Activated naive CD8-positive, alpha-beta T cell treated with anti-CD3 and anti-CD28 coated beads, Interleukin-2, amount 10 ng/mL, durations not matched to agents 7 days and 5 days (primary cell): ENCODE measurements at regions not wholly inside any gene's neighbourhood (a gene's known extent, or its start where the extent isn't known, plus 50 kb on each side); places are given as distances from the start of the nearest gene placed in this dataset.

ENCODE experiments used
- ATAC-seq: fragments of 150-1000 bp; cut with Tn5 transposase; one replicate; pipeline ENCODE4 v1.10.0; 2021; ENCODE audit warnings: low read depth, moderate library complexity
- POLR2A ChIA-PET: fragments of 350-600 bp; sonication (Branson Sonifier 250); formaldehyde crosslinking; loops from one replicate; lab custom pipeline; 2021; ENCODE audit warnings: antibody characterized with exemption; lab: Charles Lee
- DNase-seq: peaks from one replicate; pipeline ENCODE4 v3.0.0; 2021
- H3K27ac Mint-ChIP-seq: one replicate; pipeline ENCODE4 v1.8.0; 2022; ENCODE audit warnings: mild to moderate bottlenecking, mixed read lengths
- H3K27me3 Mint-ChIP-seq: one replicate; pipeline ENCODE4 v1.8.0; 2022; ENCODE audit warnings: mild to moderate bottlenecking, moderate library complexity, mixed read lengths
- H3K36me3 Mint-ChIP-seq: one replicate; pipeline ENCODE4 v1.8.0; 2021; ENCODE audit warnings: mild to moderate bottlenecking, mixed read lengths
- H3K4me1 Mint-ChIP-seq: one replicate; pipeline ENCODE4 v1.8.0; 2021; ENCODE audit warnings: mixed read lengths
- H3K4me3 Mint-ChIP-seq: one replicate; pipeline ENCODE4 v1.8.0; 2022; ENCODE audit warnings: mild to moderate bottlenecking, moderate library complexity, mixed read lengths
- H3K9me3 Mint-ChIP-seq: one replicate; pipeline ENCODE4 v1.8.0; 2021; ENCODE audit warnings: mixed read lengths

DNA sequence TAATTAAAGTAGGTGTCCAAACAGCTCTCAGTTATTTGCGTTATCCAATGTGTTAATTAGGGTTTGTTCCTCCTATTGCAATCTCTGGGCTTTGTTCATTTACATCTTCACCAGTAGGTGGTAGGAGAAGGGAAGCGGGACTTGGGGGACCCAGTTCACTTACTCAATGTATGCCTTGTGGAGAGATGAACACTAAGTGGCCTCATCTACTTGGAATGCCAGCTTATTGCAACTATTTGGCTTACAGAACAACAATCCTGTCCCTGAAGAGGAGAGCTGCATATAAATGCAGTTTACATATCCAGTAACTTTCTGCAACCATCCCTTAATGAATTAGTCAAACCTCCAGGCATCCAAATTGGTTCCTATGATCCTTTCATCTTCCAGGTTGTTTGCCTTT, 417.1 kb upstream of the CCDC196 start:
- Mint-ChIP-seq H3K27ac (no peak overlapping the region), H3K9me3 (no peaks in the 10 kb centered on the region), H3K4me1 (peaks cover 12% of the 10 kb centered on the region), H3K36me3 (no peaks in the 10 kb centered on the region), H3K4me3 (no peak overlapping the region), H3K27me3 (peaks cover 5% of the 10 kb centered on the region)
- POLR2A ChIA-PET, result no interaction called here
- ATAC-seq (no peak), DNase-seq (no peak)

DNA sequence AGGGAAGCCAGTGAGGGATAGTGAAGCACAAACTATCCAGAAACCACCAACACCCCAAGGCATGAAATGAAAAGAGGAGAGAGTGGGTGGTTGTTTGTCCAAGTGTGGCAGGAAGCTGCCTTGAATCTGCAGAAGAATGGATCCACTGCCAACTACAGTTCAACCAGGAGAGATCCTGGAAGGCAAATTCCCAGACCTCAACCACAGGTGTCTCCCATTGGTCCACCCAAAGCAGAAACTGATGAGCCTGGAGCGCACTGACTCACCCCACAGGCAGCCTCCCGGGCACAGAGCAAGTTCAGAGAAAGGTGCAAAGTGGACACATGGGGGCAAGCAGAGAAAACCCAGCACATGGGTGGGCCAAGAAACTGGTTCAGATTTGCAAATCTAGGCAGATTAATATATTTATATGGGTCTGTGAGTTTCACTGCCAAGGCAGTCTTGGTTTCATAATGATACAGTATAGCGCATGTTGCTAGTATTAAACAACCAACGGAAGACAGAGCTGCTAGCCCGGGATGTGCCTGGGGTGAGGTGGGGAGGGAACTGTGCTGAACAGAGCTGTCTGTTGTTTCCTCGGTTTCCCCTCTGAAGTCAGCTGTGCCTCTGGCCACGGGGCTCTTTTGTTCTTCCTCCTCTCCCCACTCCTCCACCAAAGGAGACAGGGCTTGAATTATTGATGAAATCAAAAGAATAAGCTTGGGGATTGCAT, 416.2 kb upstream of the CCDC196 start:
- Mint-ChIP-seq H3K4me1 (peaks cover 12% of the 10 kb centered on the region), H3K27me3 (peaks cover 5% of the 10 kb centered on the region), H3K27ac (no peak overlapping the region), H3K4me3 (no peak overlapping the region), H3K36me3 (no peaks in the 10 kb centered on the region), H3K9me3 (no peaks in the 10 kb centered on the region)
- POLR2A ChIA-PET, result no interaction called here
- ATAC-seq (no peak), DNase-seq (no peak)

DNA sequence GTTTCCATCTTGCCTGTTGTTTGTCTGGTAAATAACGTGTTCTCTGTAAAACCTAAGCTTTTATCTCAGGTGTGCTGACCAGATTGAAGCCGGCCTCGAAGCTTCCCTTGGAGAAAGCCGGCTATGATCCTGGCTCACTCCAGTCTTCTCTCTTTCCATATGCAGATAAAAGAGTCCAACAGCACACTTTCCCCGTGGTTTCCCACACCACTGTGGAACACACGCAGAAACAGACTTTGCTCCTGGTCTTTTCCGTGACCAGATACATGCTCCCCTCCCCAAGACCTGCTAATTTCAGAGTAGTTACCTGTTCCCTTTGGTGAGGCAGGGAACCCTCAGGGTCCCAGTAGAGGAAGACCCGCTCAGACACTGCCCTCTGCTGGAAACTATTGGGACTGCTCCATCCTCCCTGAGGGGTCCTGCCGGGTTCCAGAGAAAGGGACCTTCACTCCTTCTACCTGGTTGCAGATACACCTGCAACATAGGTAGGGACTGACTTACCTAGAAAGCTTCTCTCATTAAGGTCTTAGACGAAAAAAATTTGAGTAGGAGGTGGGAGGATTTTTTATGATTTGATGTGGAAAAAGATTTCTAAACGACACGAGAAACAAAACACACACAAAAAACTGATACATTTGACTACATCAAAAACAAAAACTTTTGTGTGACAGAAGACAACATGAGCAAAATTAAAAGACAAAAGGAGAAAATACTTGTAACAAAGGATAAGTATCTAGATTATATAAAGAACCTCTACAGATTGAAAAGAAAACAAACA, 415.4 kb upstream of the CCDC196 start:
- H3K27me3 Mint-ChIP-seq, result peaks cover 5% of the 10 kb centered on the region
- H3K9me3 Mint-ChIP-seq, result no peaks in the 10 kb centered on the region
- POLR2A ChIA-PET, result no interaction called here

DNA sequence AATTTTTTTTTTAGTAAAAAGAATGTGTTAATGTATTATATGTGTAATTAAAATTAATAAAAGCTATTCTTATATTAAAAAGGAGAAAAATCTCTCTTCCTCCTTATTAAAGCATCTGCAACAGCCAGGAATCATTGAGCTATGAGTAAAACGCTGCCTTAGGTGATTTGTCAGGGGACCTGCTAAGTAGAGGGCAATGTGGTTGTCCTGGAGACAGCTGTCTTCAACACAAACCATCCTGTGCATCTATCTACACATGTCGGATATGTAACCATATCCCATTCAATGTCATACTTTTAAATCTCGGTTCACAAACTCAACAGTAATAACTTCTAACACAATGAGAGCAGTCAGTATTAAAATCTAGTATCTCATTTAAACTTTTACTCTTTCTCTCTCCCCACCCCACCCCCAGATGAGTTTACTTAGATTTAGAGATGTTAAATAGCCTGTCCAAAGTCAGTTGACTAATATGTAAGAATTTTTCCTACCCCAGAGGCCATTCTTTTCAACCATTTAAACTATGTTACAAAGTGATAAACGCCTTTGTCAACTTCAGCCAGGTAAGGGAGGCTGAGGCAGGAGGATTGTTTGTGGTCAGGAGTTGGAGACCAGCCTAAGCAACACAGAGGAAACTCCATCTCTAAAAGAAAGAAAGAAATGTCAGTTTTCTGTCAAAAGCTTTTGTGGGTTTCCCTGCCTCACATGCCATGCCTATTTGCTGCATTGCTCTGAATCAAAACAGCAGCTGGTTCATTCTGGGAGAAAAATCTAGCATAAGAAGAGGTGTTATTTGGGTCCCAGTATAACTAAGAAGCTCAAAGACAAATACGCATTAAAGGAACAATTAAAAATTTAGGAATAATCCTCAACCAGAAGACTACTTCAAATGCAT, 413.7 kb upstream of the CCDC196 start:
- Mint-ChIP-seq H3K4me1 (peaks cover 12% of the 10 kb centered on the region), H3K4me3 (no peak overlapping the region), H3K9me3 (no peaks in the 10 kb centered on the region), H3K36me3 (no peaks in the 10 kb centered on the region), H3K27ac (no peak overlapping the region), H3K27me3 (peaks cover 5% of the 10 kb centered on the region)
- POLR2A ChIA-PET, result no interaction called here
- no peak for ATAC-seq
- no peak for DNase-seq

More for the DNA sequence above, 415.4 kb upstream of the CCDC196 start:
- ATAC-seq (peak; percentile 83), DNase-seq (peak; percentile 76)
- Mint-ChIP-seq H3K4me1 (peaks cover 12% of the 10 kb centered on the region), H3K36me3 (no peaks in the 10 kb centered on the region), H3K27ac (peak overlapping the region; percentile 36), H3K4me3 (no peak overlapping the region)

DNA sequence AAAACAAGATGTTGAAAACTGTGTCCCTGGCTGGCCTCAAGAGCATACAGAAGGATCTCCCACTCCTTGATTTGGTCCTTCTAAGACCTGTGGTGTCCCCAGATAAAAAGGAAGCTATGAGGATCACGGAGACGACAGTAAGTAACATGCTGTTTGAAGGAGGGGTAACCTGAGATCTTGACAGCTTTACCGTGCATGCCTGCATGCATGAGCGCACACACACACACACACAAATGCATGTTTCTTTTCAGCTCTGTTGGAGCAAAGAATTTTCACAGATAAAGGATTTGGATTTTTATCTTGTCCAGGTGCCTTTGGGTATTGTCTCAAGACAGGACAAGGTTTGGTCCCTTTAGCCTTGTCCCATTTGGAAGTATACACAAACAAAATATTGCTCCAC, 411.6 kb upstream of the CCDC196 start:
- Mint-ChIP-seq H3K27ac (no peak overlapping the region), H3K36me3 (no peaks in the 10 kb centered on the region), H3K4me1 (peaks cover 9% of the 10 kb centered on the region), H3K4me3 (no peak overlapping the region), H3K9me3 (no peaks in the 10 kb centered on the region), H3K27me3 (peaks cover 9% of the 10 kb centered on the region)
- DNase-seq (no peak), ATAC-seq (no peak)
- POLR2A ChIA-PET, result no interaction called here

DNA sequence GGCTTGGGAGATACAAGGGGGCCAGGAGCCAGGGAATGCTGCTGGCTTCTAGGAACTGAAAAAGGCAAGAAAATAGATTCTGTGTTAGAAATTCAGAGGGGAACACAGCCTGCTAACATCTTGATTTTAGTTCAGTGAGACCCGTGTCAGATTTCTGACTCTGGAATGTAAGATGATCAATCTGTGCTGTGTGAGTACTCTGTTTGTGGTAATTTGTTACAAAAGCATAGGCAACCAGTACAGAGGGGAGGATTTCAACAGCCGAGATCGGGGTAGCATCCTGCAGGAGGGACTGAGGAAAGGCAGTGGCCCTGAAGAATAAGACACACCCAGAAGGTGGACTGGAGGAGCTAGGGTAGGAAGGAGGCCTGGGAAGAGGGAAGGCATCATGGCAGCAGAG, 410.0 kb upstream of the CCDC196 start:
- Mint-ChIP-seq H3K36me3 (no peaks in the 10 kb centered on the region), H3K4me3 (no peak overlapping the region), H3K4me1 (no peaks in the 10 kb centered on the region), H3K27me3 (peaks cover 5% of the 10 kb centered on the region), H3K27ac (no peak overlapping the region), H3K9me3 (no peaks in the 10 kb centered on the region)
- DNase-seq, result no peak
- POLR2A ChIA-PET, result no interaction called here
- no peak for ATAC-seq

DNA sequence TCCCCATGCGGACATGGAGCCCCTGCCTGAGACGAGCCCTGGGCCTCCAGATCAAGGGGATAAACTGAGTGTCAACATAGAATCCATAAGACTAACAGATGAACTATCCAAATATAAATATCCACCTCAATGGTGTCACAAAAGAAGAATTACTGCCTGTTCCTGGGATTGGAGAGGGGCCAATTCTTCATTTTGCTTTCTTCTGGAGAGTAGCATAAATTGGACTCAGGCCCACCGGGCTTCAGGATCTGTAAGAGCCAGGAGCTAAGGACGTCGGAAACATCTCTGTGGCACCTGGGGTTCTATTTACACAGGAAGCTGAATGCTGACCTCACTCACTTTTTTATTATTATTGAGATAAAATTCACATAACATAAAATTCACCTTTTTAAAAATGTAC, 408.2 kb upstream of the CCDC196 start:
- H3K9me3 Mint-ChIP-seq, result no peaks in the 10 kb centered on the region
- no peak overlapping the region for H3K27ac Mint-ChIP-seq
- ATAC-seq (no peak), DNase-seq (no peak)
- H3K36me3 Mint-ChIP-seq, result no peaks in the 10 kb centered on the region
- no peak overlapping the region for H3K4me3 Mint-ChIP-seq
- peaks cover 3% of the 10 kb centered on the region for H3K27me3 Mint-ChIP-seq
- no peaks in the 10 kb centered on the region for H3K4me1 Mint-ChIP-seq
- POLR2A ChIA-PET, result no interaction called here

DNA sequence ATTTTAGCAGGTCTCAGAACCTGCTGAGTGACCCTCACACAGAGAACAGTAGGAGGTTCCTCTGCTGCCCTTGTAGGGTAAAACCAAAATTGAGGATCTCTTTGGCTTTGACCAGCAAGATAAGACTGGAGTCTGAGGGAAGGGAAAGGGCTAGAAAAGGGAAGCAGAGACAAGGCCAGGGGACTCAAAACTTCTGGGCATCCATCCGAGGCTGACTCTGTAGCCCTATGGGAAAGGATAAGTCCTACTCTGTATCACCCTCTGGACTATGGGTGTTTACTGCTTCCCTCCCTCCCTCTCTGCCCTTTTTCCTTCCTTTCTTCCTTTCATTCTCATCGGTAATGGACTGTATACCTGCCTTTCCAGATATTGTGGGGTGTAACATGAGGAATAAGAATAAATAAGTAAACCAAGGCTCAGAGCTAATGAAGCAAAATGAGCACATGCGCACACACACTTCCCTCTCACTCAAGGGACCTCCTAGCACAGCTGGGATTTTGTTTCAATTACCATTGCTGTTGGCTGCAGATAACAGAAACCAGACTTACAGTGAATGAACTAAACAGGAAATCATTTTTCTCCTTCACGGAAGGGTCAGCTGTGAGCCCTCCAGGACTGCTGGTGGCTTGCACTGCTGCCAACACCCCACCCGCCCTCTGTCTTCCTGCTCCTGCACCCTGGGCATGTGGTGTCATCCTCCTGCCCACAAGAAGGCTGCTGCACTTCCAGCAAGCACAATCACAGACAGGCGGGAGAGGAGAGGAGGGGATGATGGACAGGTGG, 404.4 kb upstream of the CCDC196 start:
- Mint-ChIP-seq H3K27ac (no peak overlapping the region), H3K9me3 (no peaks in the 10 kb centered on the region), H3K27me3 (peaks cover 10% of the 10 kb centered on the region), H3K36me3 (no peaks in the 10 kb centered on the region), H3K4me3 (no peak overlapping the region), H3K4me1 (no peaks in the 10 kb centered on the region)
- DNase-seq (no peak), ATAC-seq (no peak)
- POLR2A ChIA-PET, result no interaction called here

DNA sequence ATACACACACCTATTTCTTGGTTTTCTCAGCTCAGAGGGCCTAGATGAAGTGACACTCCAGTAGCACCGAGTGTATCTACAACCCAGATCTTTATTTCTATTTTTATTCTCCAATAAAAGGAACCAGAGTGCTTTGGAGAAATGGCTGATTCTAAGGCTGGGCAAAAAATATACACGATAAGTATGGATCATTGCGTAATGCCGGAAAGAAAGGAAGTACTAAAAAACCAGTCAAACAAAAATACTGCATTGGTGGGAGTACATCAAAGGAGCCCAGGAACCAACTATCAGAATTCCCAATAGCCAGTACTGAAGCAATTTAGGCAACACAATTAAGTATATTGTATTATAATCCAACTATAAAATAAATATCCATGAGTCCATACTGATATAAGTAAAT, 400.9 kb upstream of the CCDC196 start:
- no peak overlapping the region for H3K4me3 Mint-ChIP-seq
- POLR2A ChIA-PET, result no interaction called here
- H3K27ac Mint-ChIP-seq, result no peak overlapping the region
- H3K4me1 Mint-ChIP-seq, result no peaks in the 10 kb centered on the region
- peaks cover 6% of the 10 kb centered on the region for H3K27me3 Mint-ChIP-seq
- no peaks in the 10 kb centered on the region for H3K36me3 Mint-ChIP-seq
- no peaks in the 10 kb centered on the region for H3K9me3 Mint-ChIP-seq
- DNase-seq, result no peak
- ATAC-seq, result no peak

DNA sequence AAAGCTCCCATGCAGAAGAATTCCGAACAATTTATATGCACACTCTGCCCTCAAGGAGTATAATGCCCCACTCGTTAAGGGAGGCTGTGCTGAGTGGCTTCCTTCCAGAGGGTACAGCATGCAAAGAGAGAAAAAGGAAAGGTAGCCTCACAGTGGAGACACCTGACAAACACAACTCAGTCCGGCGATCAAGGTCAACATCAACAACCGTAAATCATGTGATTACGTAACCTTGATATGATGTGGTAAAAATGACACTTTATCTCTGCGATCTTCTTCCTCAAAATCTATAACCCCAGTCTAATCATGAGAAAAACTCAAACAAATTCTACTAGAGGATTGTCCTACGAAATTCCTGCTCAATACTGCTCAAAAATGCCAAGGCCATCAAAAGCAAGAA, 400.5 kb upstream of the CCDC196 start:
- Mint-ChIP-seq H3K4me3 (no peak overlapping the region), H3K9me3 (no peaks in the 10 kb centered on the region), H3K27ac (no peak overlapping the region), H3K36me3 (no peaks in the 10 kb centered on the region), H3K4me1 (no peaks in the 10 kb centered on the region), H3K27me3 (peaks cover 8% of the 10 kb centered on the region)
- no peak for DNase-seq
- no peak for ATAC-seq
- POLR2A ChIA-PET, result no interaction called here

DNA sequence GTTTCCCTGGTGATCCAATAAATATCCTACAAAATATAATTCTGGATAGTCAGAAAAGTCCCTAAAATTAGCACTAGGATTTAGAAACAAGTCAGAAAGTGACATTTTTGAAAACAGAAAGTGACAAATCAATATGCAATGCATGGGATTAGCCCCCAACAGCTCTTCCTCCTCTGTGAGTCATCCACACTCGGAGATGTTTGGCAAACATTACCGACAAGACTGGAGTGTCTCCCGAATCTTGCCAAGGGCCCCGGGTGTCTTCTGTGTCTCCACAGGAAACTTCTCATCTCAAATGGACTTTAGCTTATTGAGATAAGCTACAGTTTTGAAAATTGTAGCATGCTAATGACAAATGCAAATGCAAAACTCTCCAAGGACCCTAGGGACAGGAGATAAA, 398.9 kb upstream of the CCDC196 start:
- no peaks in the 10 kb centered on the region for H3K4me1 Mint-ChIP-seq
- no peaks in the 10 kb centered on the region for H3K9me3 Mint-ChIP-seq
- H3K27ac Mint-ChIP-seq, result no peak overlapping the region
- no peaks in the 10 kb centered on the region for H3K36me3 Mint-ChIP-seq
- H3K4me3 Mint-ChIP-seq, result no peak overlapping the region
- POLR2A ChIA-PET, result interaction anchor here (0.6 kb wide), 1 partner anchor 1197 kb away, joined by 3 read pairs; no protein-coding TSS in a partner anchor
- DNase-seq (no peak), ATAC-seq (no peak)
- H3K27me3 Mint-ChIP-seq, result peaks cover 12% of the 10 kb centered on the region

DNA sequence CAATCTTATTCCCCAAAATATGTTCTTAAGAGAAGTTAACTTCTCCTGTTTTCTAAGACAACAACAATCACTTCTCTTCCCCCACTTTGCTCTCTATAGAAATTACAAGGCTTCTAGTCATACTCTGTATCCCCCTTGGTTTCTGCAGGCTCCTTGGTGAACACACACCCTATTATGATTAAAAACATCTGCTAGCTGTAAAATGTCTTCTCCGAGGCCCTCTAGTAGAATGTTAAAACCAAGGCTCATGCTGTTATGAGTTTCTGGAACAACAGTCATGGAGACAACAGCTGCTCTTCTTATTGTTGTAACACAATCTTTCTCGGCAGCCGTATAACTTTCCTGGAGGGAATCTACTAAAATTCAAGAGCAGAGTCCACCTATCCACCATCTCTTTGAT, 397.5 kb upstream of the CCDC196 start:
- POLR2A ChIA-PET, result no interaction called here
- Mint-ChIP-seq H3K4me3 (no peak overlapping the region), H3K9me3 (no peaks in the 10 kb centered on the region), H3K27ac (no peak overlapping the region), H3K4me1 (no peaks in the 10 kb centered on the region), H3K36me3 (no peaks in the 10 kb centered on the region), H3K27me3 (peaks cover 13% of the 10 kb centered on the region)
- DNase-seq (no peak), ATAC-seq (no peak)

DNA sequence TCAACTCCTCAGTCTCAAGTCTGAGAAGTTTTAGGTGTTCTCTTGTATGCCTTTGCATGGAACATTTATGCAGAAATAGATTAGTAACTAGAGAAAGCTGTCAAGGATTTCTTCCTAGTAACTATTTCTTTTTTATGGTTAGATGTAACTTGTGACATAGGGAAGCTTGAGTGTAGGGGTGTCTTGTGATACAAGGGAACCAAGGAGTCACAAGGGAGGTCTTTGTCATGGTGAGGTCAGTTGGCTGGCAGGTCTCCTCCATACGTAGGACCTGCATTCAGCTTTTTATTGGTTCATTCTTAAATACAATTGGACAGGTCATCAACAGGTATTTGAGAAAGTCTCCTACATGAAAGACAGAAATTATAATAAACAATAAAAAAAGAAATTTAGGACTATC, 394.0 kb upstream of the CCDC196 start:
- H3K27ac Mint-ChIP-seq, result no peak overlapping the region

More for the DNA sequence above, 394.0 kb upstream of the CCDC196 start:
- POLR2A ChIA-PET, result no interaction called here
- ATAC-seq (no peak), DNase-seq (no peak)
- Mint-ChIP-seq H3K27me3 (peaks cover 10% of the 10 kb centered on the region), H3K4me1 (peaks cover 1% of the 10 kb centered on the region), H3K9me3 (no peaks in the 10 kb centered on the region), H3K36me3 (no peaks in the 10 kb centered on the region), H3K4me3 (no peak overlapping the region)
